ENCODE measurements at regions not wholly inside any gene's neighbourhood (a gene's known extent, or its start where the extent isn't known, plus 50 kb on each side); places are given as distances from the start of the nearest gene placed in this dataset.

DNA sequence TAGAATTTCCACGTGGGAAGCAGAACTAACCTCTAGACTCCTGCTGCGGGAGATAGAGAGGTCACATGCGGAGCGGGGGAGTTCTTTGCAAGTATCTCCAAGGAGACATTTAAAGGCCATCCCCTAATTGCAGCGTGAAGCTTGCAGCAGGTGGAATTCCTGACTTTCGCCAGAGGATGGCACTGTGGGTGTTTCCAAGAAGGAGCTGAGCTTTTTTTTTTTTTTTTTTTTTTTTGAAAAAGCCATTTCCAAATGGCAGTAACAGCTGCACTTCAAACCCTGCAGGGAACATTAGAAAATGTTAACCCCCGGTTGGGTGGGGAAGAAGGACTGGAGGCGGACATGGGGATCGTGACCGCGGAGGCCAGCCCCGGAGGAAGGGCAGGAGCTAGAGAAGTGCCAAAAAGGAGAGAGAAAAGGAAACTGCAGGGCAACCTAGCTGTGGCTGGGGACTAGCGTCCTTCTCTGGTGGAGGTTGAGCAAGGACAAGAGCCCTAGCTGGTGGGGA, 487.7 kb downstream of the TYW1 start:
- H3K27me3 Mint-ChIP-seq (ENCODE audit: low read depth), result no peaks in the 10 kb centered on the region
- DNase-seq (ENCODE audit: low read depth, low spot score), result peak; percentile 68
- peak overlapping the region; percentile 19 for H3K27ac Mint-ChIP-seq (ENCODE audit: unreplicated experiment)
- no peaks in the 10 kb centered on the region for H3K9me3 Mint-ChIP-seq
- no peaks in the 10 kb centered on the region for H3K36me3 Mint-ChIP-seq (ENCODE audit: low read depth)
- peaks cover 14% of the 10 kb centered on the region for H3K4me1 Mint-ChIP-seq
- TF ChIP-seq, protein P1, sequence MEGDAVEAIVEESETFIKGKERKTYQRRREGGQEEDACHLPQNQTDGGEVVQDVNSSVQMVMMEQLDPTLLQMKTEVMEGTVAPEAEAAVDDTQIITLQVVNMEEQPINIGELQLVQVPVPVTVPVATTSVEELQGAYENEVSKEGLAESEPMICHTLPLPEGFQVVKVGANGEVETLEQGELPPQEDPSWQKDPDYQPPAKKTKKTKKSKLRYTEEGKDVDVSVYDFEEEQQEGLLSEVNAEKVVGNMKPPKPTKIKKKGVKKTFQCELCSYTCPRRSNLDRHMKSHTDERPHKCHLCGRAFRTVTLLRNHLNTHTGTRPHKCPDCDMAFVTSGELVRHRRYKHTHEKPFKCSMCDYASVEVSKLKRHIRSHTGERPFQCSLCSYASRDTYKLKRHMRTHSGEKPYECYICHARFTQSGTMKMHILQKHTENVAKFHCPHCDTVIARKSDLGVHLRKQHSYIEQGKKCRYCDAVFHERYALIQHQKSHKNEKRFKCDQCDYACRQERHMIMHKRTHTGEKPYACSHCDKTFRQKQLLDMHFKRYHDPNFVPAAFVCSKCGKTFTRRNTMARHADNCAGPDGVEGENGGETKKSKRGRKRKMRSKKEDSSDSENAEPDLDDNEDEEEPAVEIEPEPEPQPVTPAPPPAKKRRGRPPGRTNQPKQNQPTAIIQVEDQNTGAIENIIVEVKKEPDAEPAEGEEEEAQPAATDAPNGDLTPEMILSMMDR (conservative IDR thresholded peaks at IDR 0.05), result peak; percentile 82
- H3K4me3 Mint-ChIP-seq, result peak overlapping the region; percentile 12

DNA sequence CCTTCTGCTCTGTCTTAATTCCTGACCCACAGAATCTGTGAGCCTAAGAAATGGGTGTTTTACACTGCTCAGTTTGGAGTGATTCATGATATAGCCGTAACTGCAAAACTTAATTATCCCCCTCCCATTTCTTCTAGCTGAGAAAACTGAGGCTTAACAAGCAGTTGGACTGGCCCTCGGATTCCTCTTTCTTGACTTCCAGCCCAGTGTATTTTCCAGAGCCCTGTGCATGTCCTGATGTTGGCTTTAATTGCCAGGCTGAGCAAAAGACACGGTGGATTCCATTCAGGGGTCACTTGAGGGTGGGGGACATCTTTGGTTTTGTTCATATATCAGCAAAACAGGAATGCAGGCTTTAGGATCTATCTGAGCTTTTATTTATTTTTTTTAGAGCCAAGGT, 489.8 kb downstream of the TYW1 start:
- no peak for DNase-seq (ENCODE audit: low read depth, low spot score)
- TF ChIP-seq, protein P1 (conservative IDR thresholded peaks at IDR 0.05), result no peak
- peaks cover 3% of the 10 kb centered on the region for H3K9me3 Mint-ChIP-seq

DNA sequence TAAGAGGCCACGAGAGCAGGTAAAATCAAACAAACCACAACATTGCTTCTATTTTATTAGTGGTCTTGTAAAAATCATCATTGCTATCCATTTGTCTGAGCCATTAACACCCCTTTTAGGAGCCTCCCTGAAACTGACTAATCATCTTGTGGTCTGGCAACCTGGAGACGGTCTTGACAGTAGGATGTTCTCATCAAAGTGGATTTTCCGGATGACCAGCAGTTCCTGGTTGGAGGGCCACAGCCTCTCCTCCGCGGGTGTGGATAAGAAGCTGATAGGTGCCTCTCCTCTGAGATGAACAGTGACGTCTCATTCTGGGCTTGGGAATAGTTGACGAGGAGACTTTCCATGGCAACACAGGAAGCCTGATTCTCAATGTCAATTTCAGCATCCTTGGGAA, 490.7 kb downstream of the TYW1 start:
- no peak for DNase-seq (ENCODE audit: low read depth, low spot score)
- H3K27ac Mint-ChIP-seq (ENCODE audit: unreplicated experiment), result no peak overlapping the region
- peaks cover 14% of the 10 kb centered on the region for H3K4me1 Mint-ChIP-seq
- TF ChIP-seq, protein P1 (conservative IDR thresholded peaks at IDR 0.05), result no peak
- H3K9me3 Mint-ChIP-seq, result peaks cover 4% of the 10 kb centered on the region
- H3K36me3 Mint-ChIP-seq (ENCODE audit: low read depth), result no peaks in the 10 kb centered on the region
- no peak overlapping the region for H3K4me3 Mint-ChIP-seq
- H3K27me3 Mint-ChIP-seq (ENCODE audit: low read depth), result peaks cover 2% of the 10 kb centered on the region

More for the DNA sequence above, 489.8 kb downstream of the TYW1 start:
- Mint-ChIP-seq H3K27ac (ENCODE audit: unreplicated experiment) (no peak overlapping the region), H3K27me3 (ENCODE audit: low read depth) (peaks cover 2% of the 10 kb centered on the region), H3K36me3 (ENCODE audit: low read depth) (no peaks in the 10 kb centered on the region), H3K4me3 (no peak overlapping the region), H3K4me1 (peaks cover 14% of the 10 kb centered on the region)

DNA sequence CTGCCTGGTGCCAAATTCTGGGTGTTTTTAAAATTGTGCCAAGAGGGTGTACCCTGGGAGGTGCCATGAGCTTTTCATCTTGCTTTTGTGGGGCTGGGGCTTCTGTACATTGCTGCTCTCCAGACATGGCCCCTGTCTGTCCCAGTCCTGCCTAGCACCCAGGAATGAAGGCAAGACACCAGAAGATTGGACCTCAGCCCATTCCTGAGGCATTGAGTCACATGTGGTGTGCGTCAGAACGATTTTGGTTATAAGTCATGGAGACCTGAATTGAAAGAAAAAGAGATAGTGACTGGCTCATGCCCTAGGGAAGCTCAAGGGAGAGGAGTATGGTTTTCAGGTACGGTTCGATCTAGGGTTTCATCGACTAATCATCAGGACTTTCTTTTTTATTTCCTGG, 493.2 kb downstream of the TYW1 start:
- DNase-seq (ENCODE audit: low read depth, low spot score), result no peak
- no peak overlapping the region for H3K4me3 Mint-ChIP-seq
- TF ChIP-seq, protein P1 (conservative IDR thresholded peaks at IDR 0.05), result no peak
- H3K27me3 Mint-ChIP-seq (ENCODE audit: low read depth), result peaks cover 2% of the 10 kb centered on the region
- no peak overlapping the region for H3K27ac Mint-ChIP-seq (ENCODE audit: unreplicated experiment)
- peaks cover 4% of the 10 kb centered on the region for H3K4me1 Mint-ChIP-seq
- no peaks in the 10 kb centered on the region for H3K36me3 Mint-ChIP-seq (ENCODE audit: low read depth)
- H3K9me3 Mint-ChIP-seq, result peaks cover 7% of the 10 kb centered on the region

DNA sequence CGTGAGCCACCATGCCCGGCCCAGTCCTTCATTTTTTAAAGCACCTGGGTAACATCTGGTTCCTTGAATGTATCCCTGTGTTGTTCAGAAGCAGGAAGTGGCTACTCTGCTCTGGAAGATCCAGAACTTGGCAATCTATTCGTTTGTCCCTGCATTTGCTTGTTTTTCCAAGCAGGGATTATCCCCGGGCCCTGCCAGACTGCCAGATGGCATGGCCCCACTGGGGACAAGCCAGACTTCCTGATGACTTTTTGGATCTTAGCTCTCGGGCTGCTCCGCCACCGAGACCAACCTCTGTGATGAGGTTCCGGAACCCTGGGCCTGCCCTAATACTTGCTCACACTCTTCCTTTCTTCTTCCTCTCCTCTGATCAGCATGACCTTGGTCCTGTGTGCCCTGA, 496.7 kb downstream of the TYW1 start:
- no peak overlapping the region for H3K27ac Mint-ChIP-seq (ENCODE audit: unreplicated experiment)
- H3K9me3 Mint-ChIP-seq, result peaks cover 7% of the 10 kb centered on the region
- H3K4me1 Mint-ChIP-seq, result no peaks in the 10 kb centered on the region
- DNase-seq (ENCODE audit: low read depth, low spot score), result no peak
- H3K4me3 Mint-ChIP-seq, result no peak overlapping the region
- no peaks in the 10 kb centered on the region for H3K36me3 Mint-ChIP-seq (ENCODE audit: low read depth)
- TF ChIP-seq, protein P1 (conservative IDR thresholded peaks at IDR 0.05), result no peak
- H3K27me3 Mint-ChIP-seq (ENCODE audit: low read depth), result peaks cover 2% of the 10 kb centered on the region
